ENCODE measurements at regions not wholly inside any gene's neighbourhood (a gene's known extent, or its start where the extent isn't known, plus 50 kb on each side); places are given as distances from the start of the nearest gene placed in this dataset.

DNA sequence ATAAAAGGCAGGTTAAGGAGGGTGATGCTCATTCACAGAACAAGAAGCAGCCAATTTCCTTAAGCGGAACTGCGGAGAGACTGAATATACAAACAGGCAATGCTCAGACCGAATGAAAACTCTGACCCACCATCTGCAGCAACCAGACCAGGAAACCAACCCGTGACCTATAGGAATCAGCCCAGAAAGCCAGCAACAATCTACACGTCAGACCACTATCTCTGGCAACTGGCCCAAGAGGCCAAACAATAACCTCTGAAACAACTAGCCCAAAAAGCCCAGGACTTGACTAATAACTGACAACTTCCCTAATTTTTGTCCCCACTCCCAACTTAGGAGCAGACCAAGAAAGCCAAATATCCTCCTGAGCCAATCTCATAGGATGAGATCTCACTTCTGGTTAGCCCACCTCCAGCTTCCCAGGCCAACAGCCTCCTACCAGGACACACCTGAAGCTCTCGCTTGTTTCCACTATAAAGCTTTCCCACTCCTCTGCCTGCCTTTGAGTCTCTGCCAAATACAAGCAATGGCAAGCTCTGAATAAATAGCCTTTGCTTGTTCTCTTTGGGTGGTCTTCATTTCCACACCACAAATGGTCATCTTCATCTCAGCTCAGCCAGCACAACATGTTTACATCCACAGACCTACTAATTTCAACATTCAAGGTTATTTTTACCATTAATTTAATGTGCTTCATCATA lies 168.5 kb downstream of the HSD17B3 start:
- intact Hi-C loops (cut with micrococcal nuclease; ENCODE audit: unreplicated experiment), result no loop called here
- ChIA-PET POLR2A (interaction anchor here (0.5 kb wide), 1 partner anchor 718 kb away, joined by 3 read pairs; no protein-coding TSS in a partner anchor), CTCF (ENCODE audit: unreplicated experiment) (no interaction called here)
- Histone ChIP-seq H3K4me2 (ENCODE audit: low read length) (no peak overlapping the region), H3K9me3 (ENCODE audit: low read length) (no peaks in the 10 kb centered on the region), H2AFZ (ENCODE audit: low read length) (no peak overlapping the region), H3K36me3 (ENCODE audit: insufficient read depth, low read length) (no peaks in the 10 kb centered on the region), H3K4me1 (ENCODE audit: insufficient read depth, low read length, poor library complexity, severe bottlenecking) (peaks cover 9% of the 10 kb centered on the region), H3K79me2 (ENCODE audit: insufficient read depth, low read depth, low read length) (no peaks in the 10 kb centered on the region), H3K4me3 (ENCODE audit: low read depth, low read length, poor library complexity, severe bottlenecking) (no peak overlapping the region), H4K20me1 (ENCODE audit: insufficient read depth, low read length) (no peaks in the 10 kb centered on the region), H3K27ac (ENCODE audit: low read depth, low read length, poor library complexity, severe bottlenecking) (no peak overlapping the region), H3K9me2 (ENCODE audit: insufficient read depth, low read length) (no peaks in the 10 kb centered on the region)
- TF ChIP-seq, protein P1, sequence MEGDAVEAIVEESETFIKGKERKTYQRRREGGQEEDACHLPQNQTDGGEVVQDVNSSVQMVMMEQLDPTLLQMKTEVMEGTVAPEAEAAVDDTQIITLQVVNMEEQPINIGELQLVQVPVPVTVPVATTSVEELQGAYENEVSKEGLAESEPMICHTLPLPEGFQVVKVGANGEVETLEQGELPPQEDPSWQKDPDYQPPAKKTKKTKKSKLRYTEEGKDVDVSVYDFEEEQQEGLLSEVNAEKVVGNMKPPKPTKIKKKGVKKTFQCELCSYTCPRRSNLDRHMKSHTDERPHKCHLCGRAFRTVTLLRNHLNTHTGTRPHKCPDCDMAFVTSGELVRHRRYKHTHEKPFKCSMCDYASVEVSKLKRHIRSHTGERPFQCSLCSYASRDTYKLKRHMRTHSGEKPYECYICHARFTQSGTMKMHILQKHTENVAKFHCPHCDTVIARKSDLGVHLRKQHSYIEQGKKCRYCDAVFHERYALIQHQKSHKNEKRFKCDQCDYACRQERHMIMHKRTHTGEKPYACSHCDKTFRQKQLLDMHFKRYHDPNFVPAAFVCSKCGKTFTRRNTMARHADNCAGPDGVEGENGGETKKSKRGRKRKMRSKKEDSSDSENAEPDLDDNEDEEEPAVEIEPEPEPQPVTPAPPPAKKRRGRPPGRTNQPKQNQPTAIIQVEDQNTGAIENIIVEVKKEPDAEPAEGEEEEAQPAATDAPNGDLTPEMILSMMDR (conservative IDR thresholded peaks at IDR 0.05; ENCODE audit: low read length), result no peak
- no peak for TF ChIP-seq EZH2phosphoT487 (IDR thresholded peaks at IDR 0.05; ENCODE audit: borderline replicate concordance, low read depth, low read length)
- no TSS peak for BruUV-seq (replicated peaks)
- DNase-seq (ENCODE audit: low spot score), result no peak

DNA sequence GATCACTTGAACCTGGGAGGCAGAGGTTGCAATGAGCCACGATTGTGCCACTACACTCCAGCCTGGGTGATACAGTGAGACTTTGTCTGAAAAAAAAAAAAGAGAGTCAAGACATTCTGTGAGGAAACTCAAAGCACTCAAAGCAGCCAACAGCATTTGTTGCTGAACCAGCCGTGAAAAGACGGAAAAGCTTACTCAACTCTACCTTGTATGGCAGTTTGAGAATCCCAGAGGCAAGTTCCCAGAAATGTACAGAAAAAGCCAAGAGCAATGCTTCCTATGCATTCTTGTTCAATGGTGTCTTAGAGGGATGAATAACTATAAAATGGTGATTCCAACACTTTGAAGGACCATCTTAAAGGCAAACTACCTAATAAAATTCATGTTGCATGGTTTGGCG lies 170.2 kb downstream of the HSD17B3 start:
- no peak for TF ChIP-seq EZH2phosphoT487 (IDR thresholded peaks at IDR 0.05; ENCODE audit: borderline replicate concordance, low read depth, low read length)
- TF ChIP-seq, protein P1 (conservative IDR thresholded peaks at IDR 0.05; ENCODE audit: low read length), result no peak
- H3K27ac ChIP-seq (ENCODE audit: low read depth, low read length, poor library complexity, severe bottlenecking), result no peak overlapping the region
- no peak overlapping the region for H3K4me3 ChIP-seq (ENCODE audit: low read depth, low read length, poor library complexity, severe bottlenecking)
- no peaks in the 10 kb centered on the region for H4K20me1 ChIP-seq (ENCODE audit: insufficient read depth, low read length)
- ChIA-PET CTCF (ENCODE audit: unreplicated experiment) (no interaction called here), POLR2A (interaction anchor here (0.6 kb wide), 1 partner anchor 780 kb away, joined by 4 read pairs; no protein-coding TSS in a partner anchor)
- no peaks in the 10 kb centered on the region for H3K79me2 ChIP-seq (ENCODE audit: insufficient read depth, low read depth, low read length)
- no peaks in the 10 kb centered on the region for H3K4me1 ChIP-seq (ENCODE audit: insufficient read depth, low read length, poor library complexity, severe bottlenecking)
- H3K36me3 ChIP-seq (ENCODE audit: insufficient read depth, low read length), result no peaks in the 10 kb centered on the region
- H3K9me2 ChIP-seq (ENCODE audit: insufficient read depth, low read length), result no peaks in the 10 kb centered on the region
- intact Hi-C loops (cut with micrococcal nuclease; ENCODE audit: unreplicated experiment), result no loop called here
- no peaks in the 10 kb centered on the region for H3K9me3 ChIP-seq (ENCODE audit: low read length)
- no peak for DNase-seq (ENCODE audit: low spot score)
- no peak overlapping the region for H2AFZ ChIP-seq (ENCODE audit: low read length)
- no TSS peak for BruUV-seq (replicated peaks)
- no peak overlapping the region for H3K4me2 ChIP-seq (ENCODE audit: low read length)

DNA sequence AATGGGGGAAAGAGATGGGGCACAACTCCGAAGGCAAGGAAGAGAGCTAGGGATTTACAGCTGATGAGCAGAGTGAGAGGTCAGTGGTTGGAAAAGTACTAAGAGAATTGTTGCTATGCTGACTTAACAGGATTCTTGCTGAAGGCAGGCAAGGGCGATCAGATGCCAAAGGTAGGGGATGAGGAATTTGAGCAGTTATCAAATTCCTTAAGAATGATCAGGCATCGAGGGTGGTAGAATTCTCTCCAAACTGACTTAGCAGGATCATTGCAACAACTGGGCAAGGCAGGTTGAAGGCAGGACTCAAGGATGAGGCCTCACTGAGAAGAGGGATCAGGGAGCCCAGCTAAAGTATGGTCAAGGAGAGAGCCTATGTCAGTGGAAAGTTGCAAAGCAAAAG lies 171.0 kb downstream of the HSD17B3 start:
- BruUV-seq (replicated peaks), result no TSS peak
- H3K4me2 ChIP-seq (ENCODE audit: low read length), result no peak overlapping the region
- no peaks in the 10 kb centered on the region for H4K20me1 ChIP-seq (ENCODE audit: insufficient read depth, low read length)
- TF ChIP-seq, protein P1 (conservative IDR thresholded peaks at IDR 0.05; ENCODE audit: low read length), result no peak
- TF ChIP-seq EZH2phosphoT487 (IDR thresholded peaks at IDR 0.05; ENCODE audit: borderline replicate concordance, low read depth, low read length), result no peak
- intact Hi-C loops (cut with micrococcal nuclease; ENCODE audit: unreplicated experiment), result no loop called here
- no peak overlapping the region for H3K4me3 ChIP-seq (ENCODE audit: low read depth, low read length, poor library complexity, severe bottlenecking)
- no peaks in the 10 kb centered on the region for H3K36me3 ChIP-seq (ENCODE audit: insufficient read depth, low read length)
- H3K9me2 ChIP-seq (ENCODE audit: insufficient read depth, low read length), result no peaks in the 10 kb centered on the region
- H2AFZ ChIP-seq (ENCODE audit: low read length), result no peak overlapping the region
- no peak overlapping the region for H3K27ac ChIP-seq (ENCODE audit: low read depth, low read length, poor library complexity, severe bottlenecking)
- ChIA-PET POLR2A (no interaction called here), CTCF (ENCODE audit: unreplicated experiment) (no interaction called here)
- DNase-seq (ENCODE audit: low spot score), result no peak
- no peaks in the 10 kb centered on the region for H3K9me3 ChIP-seq (ENCODE audit: low read length)
- no peaks in the 10 kb centered on the region for H3K79me2 ChIP-seq (ENCODE audit: insufficient read depth, low read depth, low read length)
- no peaks in the 10 kb centered on the region for H3K4me1 ChIP-seq (ENCODE audit: insufficient read depth, low read length, poor library complexity, severe bottlenecking)
